ENCODE measurements at regions not wholly inside any gene's neighbourhood (a gene's known extent, or its start where the extent isn't known, plus 50 kb on each side); places are given as distances from the start of the nearest gene placed in this dataset.
"Not testable (repeated sequence)": the region's sequence is repeated elsewhere in the genome, so short reads cannot be mapped to it uniquely, and the experiment has no call there.

GRCh38 chr11:46181843-46182424, 60.7 kb upstream of the PHF21A start:
- DNase-seq: no peak

GRCh38 chr11:46181387-46181786, 60.1 kb upstream of the PHF21A start:
- no peak for DNase-seq

- DNase-seq: peak; percentile 23
These were observed 59.5 kb upstream of the PHF21A start for GRCh38 chr11:46180736-46181135.

GRCh38 chr11:46178513-46178912, 57.3 kb upstream of the PHF21A start:
- no peak for DNase-seq

DNA sequence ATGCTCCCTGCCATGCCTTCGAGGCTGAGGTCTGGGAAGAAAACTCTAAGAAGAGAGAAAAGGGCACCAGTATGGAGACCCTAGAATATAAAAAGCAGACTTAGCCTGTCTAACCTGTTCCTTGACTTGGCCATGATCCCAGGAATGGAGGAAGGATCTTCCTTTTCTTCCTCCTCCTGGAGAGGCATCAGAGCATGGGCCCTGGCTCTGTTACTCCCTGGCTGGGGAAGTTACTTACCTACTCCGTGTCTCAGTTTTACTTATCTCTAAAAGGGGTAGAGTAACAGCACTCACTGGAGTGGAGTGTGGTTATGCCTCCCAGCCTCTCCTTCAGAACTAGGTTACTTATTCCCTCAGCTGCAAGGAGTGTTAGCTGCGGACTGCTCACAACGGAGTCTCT, 55.2 kb upstream of the PHF21A start:
- DNase-seq: no peak

DNA sequence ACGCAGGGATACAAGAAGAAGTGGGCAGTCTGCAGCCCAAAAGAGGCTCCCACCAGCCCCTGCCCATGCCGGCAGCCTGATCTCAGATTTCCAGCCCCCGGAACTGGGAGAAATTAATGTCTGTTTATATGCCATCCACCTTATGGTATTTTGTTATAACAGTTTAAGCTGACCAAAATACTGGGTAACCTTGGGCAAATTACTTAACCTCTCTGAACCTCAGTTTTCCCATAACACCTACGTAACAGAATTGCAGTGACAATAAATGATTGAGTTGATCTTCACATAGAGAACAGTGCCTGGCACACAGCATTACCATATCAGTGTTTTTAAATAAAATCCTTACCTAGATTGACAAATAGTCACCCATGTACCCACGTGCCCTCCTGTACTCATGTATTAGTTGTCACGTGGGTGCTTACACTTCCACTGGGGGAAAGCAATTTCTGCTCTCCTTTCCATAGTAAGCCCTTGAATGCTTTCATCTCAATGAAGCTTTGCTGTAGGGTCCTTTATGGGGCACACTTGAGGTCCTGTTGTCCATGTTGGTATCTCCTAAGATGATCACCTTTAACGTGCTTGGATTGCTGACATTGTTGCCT, 54.2 kb upstream of the PHF21A start:
- DNase-seq: no peak

- DNase-seq: not testable (repeated sequence)
These were observed 50.4 kb upstream of the PHF21A start for GRCh38 chr11:46171693-46172092.

Measured in fibroblast of skin of right quadriceps (primary cell).